Fibroblast of upper back skin (primary cell): ENCODE measurements at regions not wholly inside any gene's neighbourhood (a gene's known extent, or its start where the extent isn't known, plus 50 kb on each side); places are given as distances from the start of the nearest gene placed in this dataset.

ENCODE experiments used
- DNase-seq: peaks from one replicate; pipeline ENCODE4 v3.0.0-alpha.2; 2013

DNA sequence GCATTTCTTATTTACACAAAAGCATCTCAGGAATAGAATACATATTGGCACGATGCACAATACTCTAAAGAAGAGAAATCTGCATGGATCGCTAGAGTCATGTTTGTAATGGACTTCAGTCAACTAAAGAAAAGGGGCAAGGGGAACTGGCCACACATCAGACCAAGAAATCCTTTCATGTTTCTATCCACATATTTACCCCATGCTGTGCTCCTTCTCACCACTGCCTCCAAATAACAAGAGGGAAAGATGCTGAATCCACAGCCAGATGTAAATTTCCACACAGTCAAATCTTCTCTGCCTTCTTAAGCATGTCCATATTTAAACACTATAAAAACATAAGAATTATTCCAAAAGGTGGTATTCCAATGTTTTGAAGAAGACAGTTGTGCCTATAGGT, 67.6 kb downstream of the COX18 start:
- no peak for DNase-seq

DNA sequence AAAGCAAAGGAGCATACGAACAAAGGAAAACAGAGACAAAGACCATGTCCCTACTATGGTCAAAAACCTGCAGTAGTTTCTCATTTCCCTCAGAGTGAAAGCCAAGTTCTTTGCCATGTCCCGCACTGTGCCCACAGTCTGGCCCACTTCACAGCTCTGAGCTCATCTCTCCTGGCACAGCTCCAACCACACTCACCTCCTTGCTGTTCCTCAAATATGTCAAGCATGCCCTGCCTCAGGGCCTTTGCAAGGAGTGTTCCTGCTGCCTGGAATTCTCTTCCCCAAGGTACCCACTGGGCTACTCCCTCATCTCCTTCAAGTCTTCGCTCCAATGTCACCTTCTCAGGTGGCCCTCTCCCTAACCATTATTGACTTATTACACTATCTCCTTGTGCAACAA, 72.1 kb downstream of the COX18 start:
- peak; percentile 22 for DNase-seq

DNA sequence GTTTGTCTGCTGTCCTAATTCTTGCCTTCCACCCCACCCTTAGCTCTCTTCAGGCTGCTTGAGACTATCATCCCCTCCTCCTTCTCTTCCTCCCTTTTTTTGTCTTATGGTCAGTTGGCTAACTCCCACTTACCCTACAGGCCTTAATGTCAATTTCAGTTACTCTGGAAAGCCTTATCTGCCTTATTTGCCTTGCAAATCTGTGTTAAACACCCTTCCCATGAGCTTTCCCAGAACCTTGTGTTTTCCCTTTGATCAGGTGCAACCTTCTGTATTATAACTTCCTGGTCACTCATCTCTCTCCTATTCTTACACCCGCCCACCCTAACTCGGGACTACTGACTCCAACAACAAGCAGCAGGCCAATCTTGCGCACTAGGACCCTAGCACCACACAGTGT, 74.8 kb downstream of the COX18 start:
- no peak for DNase-seq

DNA sequence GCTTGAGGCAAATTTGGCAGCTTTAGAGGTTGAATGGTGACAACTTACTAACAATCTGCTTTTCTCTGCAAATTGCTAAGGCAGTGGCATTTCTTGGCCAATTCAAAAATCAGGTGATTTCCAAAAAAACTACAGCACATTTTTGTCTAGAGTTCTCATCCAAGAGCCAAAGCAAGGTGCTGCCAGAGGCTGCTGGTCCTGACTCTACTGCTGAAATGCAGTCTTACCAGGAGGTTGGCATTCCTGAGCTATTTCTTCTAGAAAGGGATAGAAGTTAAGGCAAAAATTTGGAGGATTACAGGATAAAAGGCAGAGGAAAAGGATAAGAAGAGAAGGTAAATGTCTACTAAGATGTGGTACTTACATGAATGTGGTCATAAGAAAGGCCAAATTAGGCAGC, 75.6 kb downstream of the COX18 start:
- DNase-seq = no peak

DNA sequence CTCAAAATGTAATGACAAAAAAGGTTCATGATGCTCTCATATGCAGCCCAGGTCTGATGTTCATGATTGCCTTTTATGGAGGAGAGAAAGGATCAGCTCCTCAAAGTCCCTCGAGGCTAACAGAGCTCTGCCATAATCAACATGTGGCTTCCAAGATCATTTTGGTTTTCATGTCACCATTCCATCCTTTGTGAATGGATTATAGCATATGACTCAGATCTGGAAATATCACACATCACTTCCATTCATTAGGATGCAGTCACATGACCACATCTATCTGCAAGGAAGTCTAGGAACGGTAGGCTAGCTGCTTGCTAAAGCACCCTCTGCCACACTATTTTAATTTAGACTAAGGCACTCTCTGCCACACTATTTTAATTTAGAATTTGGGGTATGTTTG, 77.6 kb downstream of the COX18 start:
- DNase-seq = peak; percentile 11

DNA sequence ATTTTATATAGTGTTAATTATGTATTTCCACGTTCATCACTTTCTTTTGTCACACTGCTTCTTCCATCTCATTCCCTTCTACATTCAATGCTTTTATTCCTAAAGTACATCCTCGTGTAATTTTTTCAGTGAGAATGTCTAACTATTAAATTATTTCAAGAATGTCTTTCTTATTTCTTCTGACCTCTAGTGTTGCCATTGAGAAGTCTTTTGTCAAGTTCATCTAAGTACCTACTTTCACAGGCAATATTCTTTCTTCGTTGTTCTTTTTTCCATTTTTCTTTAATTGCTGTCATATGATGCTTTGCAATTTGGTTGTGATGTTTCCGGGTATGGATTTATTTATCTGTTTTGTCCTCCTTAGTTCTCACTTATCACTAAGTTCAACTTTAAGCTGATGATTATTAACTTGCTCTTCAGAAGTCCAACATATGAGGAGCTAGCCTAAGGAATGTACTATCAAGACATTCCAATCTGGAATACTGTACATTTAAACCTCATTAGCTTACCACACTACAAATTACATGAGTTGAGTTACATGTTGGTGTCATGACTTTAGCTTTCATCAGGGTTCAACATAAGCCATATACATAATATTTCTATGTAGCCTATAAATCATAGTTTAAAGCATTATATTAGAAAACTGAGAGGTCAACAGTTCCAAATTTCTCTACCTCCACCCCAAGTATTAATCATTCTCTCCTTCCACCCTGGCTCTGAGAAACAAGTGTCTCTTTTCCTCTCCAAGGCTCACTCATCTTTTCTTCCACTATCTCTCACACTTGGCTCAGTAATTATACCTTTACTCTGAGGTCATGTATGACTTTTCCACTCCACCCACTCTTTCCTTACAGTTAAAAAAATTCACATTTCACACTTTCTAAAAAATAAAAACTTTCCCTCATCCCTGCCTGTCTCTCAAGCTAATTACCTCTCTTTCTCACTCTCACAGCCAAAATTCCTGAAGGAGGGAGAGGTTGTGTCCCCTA, 81.5 kb downstream of the COX18 start:
- DNase-seq = peak; percentile 28

DNA sequence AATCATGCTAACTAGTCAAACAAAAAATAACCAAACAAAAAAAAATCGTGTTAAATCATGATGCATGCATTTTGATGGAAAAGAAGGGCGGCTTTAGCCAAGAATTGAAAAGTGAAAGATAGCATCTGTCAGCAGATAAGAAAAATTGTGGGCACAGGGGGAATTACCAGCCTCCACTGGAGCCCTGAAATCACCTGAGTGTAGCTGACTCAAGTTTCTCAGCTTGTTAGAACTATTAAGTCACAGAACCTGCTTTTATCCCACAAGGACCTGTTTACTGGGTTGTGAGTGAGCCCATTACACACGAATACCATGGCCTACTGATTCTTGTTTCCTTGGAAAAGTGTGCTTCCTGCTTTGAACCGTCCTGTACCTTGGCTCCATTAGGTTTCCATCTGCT, 85.2 kb downstream of the COX18 start:
- DNase-seq = no peak

DNA sequence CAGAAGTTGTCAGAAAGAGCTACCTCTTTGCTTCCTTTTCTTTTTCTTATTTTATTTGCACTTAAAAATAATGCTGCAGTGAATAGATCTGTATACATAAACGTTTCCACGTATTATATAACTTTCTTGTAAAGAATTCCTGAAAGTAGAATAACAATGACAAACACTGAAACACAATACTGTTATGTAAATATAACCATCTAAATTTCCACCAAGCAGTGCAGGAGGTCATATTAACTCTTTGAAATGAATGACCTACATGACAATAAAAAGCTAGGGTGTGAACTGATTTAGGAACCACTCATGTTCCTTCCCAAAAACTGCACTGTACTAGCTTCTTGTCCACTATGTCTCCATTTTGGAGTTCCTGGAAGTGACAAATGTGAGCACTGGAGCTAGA, 85.8 kb downstream of the COX18 start:
- DNase-seq = no peak

DNA sequence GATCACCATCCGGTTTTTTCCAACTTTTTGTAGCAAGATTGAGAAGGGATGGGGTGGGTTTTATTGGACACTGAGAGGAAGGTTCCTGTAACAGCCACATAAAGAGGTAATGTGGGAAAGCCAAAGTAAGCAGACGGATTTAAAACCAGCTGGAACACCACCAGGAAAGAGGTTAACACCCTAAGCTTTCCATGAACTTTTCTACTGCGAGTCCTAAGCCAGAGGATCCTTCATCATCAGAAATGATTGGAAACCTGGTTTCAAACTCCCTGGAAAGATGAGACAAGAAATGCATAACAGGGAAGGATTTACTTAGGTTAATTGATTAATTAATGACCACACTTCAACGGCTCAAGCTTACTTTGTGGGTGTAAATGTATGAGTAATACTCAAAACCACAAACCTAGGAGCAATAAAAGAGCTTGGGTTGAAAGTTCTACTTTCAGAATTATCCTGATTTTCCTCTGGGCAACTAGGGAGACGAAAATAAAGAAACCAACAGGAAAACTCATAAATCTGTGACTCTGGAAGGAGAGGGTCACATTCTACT, 91.5 kb downstream of the COX18 start:
- DNase-seq = no peak

DNA sequence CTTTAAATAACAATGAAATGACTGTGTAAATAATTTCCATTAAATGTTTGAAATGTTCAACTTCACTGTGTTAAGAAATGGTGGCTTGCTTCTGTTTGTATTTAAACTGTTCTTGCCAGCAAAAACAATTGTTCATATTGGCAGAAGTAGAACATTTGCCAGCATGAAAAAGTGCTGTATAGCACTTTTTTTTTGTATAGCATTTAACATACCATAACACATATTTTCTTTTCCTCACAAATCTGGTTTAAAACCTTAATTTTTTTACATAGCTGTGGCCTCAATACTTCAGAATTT, 94.1 kb downstream of the COX18 start:
- DNase-seq = peak; percentile 59

DNA sequence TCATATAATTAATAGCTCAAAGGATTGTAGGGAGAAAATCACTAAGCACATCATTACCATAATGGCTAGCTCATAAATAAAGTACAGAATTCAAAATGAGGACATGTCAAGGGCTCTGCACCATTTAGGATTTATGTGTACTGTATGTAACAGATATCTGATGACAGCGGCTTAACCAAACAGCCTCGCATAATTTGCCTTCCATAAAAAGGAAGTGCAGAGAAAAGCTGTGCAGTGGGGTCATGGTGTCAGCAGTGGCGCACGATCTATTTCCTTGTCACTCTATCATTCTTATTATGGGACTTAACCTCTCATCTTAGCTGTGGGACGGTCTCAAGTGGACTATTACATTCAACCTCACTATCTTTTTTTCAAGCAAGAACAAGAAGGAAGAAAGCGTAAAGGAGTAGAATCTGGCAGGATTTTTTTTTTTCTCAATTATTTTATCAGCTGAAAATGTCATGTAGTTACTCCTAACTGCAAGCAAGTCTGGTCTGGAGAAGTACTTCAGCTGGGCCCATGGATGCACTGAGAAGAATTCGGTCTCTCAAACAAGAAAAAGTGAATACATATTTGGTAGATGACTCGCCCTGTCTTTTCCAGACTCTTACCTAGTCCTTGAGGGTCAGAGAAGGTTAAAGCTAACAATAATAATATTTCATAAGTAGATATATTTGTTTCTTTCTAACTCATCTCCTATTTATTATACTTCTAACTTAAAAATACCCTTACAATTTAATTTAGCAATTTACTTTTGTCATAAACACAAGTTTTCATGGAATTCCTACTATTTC, 94.6 kb downstream of the COX18 start:
- DNase-seq = peak; percentile 62

DNA sequence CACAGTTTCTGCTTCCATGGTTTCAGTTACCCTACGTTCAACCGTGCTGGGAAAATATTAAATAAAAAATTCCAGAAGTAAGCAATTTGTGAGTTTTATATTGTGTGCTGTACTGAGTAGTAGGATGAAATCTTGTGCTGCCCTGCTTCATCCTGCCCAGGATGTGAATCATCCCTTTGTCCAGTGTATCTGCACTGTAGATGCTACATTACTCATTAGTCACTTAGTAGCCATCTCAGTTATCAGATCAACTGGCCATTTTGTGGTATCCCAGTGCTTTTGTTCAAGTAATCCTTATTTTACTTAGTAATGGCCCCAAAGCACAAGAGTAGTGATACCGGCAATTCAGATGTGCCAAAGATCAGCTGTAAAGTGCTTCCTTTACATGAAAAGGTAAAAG, 97.9 kb downstream of the COX18 start:
- peak; percentile 83 for DNase-seq

DNA sequence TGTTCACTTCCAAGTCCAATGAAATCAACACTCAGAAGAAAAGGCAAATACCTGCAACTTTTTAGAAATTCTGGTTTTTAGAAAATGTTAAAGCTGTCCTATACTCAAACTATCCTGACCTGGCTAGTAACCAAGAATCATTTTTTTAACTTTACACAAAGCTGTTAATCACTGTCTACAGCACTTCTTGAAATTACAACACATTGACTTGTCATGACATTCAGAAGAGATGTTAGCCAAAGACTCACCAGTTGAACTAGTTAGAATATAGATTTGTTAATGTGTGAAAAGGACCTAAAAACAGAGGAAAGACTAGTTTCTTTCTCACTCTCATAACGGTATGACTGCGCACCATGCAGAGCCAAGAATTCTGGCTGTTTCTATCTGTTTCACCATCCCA, 98.8 kb downstream of the COX18 start:
- no peak for DNase-seq

DNA sequence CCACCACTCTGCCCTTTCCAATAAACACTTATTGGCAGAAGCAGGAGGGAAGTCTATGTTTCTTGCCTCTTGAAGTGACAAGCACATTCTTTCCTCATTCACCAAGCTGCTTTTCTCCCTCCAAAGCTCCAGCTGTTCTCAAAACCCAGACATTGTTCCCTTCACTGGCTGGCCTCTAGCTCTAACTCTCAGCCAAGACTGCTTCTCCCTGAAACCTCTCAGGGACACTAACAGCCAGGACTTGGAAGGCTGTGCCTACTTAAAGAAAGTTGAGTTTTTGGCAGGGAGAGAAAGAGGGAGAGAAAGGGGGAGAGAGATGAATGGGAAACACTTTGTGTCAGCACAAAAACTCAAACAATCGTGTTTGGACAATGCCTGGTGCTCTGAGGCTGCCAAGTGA, 99.5 kb downstream of the COX18 start:
- DNase-seq = peak; percentile 32

DNA sequence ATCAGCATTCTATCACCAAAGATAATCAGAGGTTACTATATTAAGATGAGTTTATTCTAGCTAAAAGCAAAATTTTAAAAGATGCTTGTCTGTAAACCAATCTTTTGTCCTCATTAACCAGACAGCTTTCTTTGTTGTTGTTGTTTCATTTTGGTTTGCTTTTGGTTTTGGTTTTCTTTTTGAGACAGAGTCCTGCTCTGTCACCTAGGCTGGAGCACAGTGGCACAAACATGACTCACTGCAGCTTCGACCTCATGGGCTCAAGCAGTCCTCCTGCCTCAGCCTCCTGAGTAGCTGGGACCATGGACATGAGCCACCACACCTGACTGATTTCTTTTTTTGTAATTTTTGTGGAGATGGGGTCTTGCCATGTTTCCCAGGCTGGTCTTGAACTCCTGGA, 102.9 kb downstream of the COX18 start:
- DNase-seq = no peak

DNA sequence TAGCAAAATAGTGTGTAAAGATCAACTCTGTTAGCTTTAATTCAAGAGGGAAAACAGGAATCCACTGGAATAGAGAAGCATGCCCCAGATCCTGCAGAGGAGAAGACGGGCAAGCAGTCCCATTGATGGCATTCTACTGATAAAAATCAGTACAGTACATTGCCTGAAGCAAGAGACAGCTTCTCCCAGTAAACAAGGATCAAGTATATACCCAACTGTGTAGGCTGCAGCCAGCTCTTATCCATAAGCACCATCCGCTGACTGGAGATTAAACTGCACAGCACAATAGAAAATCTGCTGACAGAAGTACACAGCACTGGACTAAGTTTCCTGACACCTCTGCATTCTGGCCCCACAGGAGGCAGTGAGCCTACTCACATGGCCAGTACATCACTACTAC, 110.1 kb downstream of the COX18 start:
- no peak for DNase-seq

DNA sequence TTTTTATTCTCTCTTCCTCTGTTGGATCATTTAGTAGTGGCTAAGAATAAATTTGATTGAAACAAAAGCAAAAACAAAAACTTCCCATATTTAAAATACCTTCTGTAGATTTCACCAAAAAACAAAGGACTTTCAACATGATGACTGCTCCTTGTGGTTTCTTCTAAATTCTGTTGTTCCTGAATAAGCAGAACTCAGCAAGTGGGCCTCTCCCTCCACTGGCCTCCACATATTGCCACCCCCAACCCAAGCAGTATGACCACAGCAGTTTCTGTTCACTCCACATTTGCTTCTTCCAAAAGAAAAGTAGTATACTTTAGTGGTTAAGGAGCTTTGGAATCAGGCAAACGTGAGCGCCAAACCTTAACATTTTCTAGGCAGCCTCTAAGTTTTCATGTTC, 114.7 kb downstream of the COX18 start:
- DNase-seq = peak; percentile 30

DNA sequence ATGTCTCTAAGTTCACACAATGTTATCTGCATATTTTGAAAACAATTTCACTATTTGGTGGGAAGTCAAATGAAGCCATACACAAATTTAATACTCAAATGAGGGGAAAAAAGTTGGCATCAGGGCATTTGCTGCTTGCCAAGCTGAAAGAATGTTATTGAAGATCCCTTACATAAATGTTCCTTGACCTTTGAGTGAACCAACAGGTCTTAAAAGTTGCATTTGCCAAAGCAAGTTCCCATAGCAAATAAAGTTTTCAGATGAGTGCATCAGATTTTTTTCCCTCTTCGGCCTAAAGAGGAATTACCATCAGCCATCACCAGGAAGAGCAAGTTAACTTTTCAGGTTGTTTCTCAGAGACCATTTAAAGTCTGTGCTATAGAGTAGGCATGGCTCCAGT, 115.9 kb downstream of the COX18 start:
- no peak for DNase-seq

DNA sequence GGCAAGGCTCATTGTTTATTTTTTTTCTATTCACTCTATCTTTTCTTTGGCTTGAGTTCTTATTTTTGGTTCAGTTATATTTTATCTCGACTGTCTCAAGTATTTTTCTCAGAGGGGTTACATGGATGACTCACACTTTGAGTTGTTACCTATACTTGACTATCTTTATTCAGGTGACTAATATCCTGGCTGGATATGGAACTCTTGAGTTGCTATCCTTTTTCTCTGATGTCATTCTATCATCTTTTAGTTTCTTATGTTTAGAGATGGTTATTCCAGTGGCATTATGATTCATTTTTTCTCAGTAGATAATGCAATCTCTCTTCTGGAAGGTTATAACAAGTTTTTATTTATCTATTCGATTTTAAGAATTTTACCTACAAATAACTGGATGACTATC, 117.9 kb downstream of the COX18 start:
- DNase-seq = no peak

DNA sequence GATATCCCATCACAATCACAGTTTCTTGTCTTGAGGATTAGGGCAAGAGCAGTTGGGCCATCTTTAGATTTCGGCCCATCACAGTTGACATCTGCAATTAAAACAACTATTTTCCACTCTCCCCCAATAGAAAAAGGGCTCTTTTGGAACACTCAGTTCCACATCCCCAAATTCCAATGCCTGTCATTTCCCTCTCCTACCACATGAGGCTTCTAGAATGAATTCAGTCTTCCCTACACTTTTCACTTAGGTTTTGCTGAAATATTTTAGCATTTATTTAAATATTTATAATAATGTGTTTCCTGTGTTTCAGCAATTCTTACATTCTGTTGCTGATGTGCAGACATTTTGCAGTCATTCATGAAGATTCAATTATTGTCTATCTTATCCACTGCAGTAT, 118.4 kb downstream of the COX18 start:
- no peak for DNase-seq

DNA sequence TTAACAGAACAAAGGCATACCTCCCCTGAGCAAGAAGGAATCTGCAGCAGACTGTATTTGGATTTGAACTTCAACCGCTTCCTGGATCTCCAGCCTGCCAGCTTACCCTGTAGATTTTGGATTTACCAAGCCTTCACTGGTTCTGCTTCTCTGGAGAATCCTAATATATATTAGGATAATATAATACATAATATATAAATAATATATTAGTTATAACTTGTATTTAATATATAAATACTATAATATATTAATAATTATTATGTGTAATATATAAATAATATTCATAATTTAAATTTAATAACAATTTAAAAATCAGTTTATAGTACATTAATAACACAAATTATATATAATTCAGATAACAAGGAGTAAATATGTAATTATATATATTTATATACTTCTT, 121.4 kb downstream of the COX18 start:
- no peak for DNase-seq

DNA sequence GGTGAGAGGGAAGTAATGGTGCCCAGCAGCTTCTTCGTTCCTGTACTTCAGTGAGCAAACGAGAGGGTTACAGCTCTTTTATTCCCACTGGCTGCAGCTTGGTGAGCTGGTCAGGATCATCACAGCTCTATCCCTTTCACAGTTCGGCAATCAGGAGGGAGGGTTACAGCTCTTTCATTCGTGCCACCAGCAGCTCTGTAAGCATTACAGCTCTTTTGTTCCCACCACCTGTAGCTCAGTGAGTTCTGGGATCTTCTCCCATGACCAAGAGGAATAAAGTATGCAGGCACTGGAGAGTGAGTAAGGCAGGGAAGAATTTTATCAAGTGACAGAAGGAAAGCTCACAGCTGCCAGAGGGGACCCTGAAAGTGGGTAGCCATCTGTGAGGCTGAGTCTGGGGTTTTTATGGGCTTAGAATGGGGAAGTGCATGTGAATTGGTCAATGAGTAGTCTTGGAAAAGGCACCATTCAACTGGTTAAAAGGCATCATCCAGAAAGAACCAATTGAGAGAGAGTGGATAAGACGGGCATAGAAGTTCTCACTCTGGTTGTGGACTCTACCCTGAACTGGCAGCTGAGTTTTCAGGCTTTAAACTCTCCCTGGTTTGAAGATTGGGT, 123.7 kb downstream of the COX18 start:
- DNase-seq = no peak

DNA sequence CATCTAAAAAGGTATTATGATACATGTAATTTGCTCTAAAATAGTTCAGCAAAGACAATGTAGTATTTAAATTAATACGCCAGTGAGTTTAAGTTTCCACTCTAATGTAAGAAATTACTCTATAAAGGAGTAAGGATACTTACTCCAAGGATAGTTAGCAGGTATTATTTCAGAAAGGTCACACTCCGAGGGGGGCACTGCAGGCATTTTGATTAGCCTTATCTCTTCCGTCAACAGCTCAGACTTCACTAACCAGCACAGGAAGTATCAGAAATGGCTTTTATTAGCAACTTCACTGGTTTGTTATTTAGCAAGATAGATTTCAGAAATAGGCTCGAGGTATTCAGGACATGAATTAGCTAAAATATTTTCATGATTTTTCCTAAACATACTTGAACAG, 127.0 kb downstream of the COX18 start:
- no peak for DNase-seq

DNA sequence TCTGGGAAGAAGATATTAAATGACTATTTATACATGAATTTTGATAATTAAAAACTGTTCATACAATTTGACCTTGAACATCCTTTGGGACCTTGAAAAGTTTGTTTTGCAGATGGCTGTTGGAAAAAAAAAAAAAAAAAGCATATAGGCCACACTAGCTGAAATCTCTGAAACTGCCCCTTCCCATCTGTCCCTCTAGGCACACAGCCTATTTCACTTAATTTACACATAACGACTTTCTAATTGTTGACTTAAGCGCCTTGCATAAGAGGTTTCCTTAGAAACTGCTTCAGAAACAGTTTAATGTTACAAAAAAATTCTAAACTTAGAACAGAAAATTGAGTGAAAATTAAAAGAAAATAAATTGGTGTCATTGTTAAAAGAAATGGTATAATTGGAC, 131.0 kb downstream of the COX18 start:
- DNase-seq = no peak
